ENCODE measurements at regions not wholly inside any gene's neighbourhood (a gene's known extent, or its start where the extent isn't known, plus 50 kb on each side); places are given as distances from the start of the nearest gene placed in this dataset.

GRCh38 chr9:22274477-22274876 is 172.1 kb upstream of the DMRTA1 start:
- in situ Hi-C loops (cut with MboI; ENCODE audit: low sequenced_read_pairs): no loop called here

GRCh38 chr9:22278426-22278825 is 168.2 kb upstream of the DMRTA1 start:
- in situ Hi-C loops (cut with MboI; ENCODE audit: low sequenced_read_pairs): no loop called here

- in situ Hi-C loops (cut with MboI; ENCODE audit: low sequenced_read_pairs): no loop called here
These were observed 167.0 kb upstream of the DMRTA1 start for GRCh38 chr9:22279636-22280035.

- in situ Hi-C loops (cut with MboI; ENCODE audit: low sequenced_read_pairs): no loop called here
These were observed 161.6 kb upstream of the DMRTA1 start for GRCh38 chr9:22285066-22285465.

- in situ Hi-C loops (cut with MboI; ENCODE audit: low sequenced_read_pairs): no loop called here
These were observed 160.0 kb upstream of the DMRTA1 start for GRCh38 chr9:22286661-22287060.

GRCh38 chr9:22288661-22289060 is 158.0 kb upstream of the DMRTA1 start:
- in situ Hi-C loops (cut with MboI; ENCODE audit: low sequenced_read_pairs): no loop called here

- in situ Hi-C loops (cut with MboI; ENCODE audit: low sequenced_read_pairs): no loop called here
These were observed 139.5 kb upstream of the DMRTA1 start for GRCh38 chr9:22307013-22307711.

- in situ Hi-C loops (cut with MboI; ENCODE audit: low sequenced_read_pairs): no loop called here
These were observed 138.4 kb upstream of the DMRTA1 start for GRCh38 chr9:22308177-22308576.

GRCh38 chr9:22316645-22317044 is 130.0 kb upstream of the DMRTA1 start:
- in situ Hi-C loops (cut with MboI; ENCODE audit: low sequenced_read_pairs): no loop called here

GRCh38 chr9:22331533-22331932 is 115.1 kb upstream of the DMRTA1 start:
- in situ Hi-C loops (cut with MboI; ENCODE audit: low sequenced_read_pairs): no loop called here

- in situ Hi-C loops (cut with MboI; ENCODE audit: low sequenced_read_pairs): no loop called here
These were observed 114.4 kb upstream of the DMRTA1 start for GRCh38 chr9:22332202-22332601.

GRCh38 chr9:22337261-22337660 is 109.4 kb upstream of the DMRTA1 start:
- in situ Hi-C loops (cut with MboI; ENCODE audit: low sequenced_read_pairs): no loop called here

- in situ Hi-C loops (cut with MboI; ENCODE audit: low sequenced_read_pairs): no loop called here
These were observed 104.0 kb upstream of the DMRTA1 start for GRCh38 chr9:22342491-22343217.

GRCh38 chr9:22343218-22343611 is 103.4 kb upstream of the DMRTA1 start:
- in situ Hi-C loops (cut with MboI; ENCODE audit: low sequenced_read_pairs): no loop called here

- in situ Hi-C loops (cut with MboI; ENCODE audit: low sequenced_read_pairs): no loop called here
These were observed 91.8 kb upstream of the DMRTA1 start for GRCh38 chr9:22354699-22355384.

GRCh38 chr9:22356985-22357384 is 89.6 kb upstream of the DMRTA1 start:
- in situ Hi-C loops (cut with MboI; ENCODE audit: low sequenced_read_pairs): no loop called here

GRCh38 chr9:22363421-22363887 is 83.2 kb upstream of the DMRTA1 start:
- in situ Hi-C loops (cut with MboI; ENCODE audit: low sequenced_read_pairs): no loop called here

- in situ Hi-C loops (cut with MboI; ENCODE audit: low sequenced_read_pairs): no loop called here
These were observed 73.0 kb upstream of the DMRTA1 start for GRCh38 chr9:22373636-22374035.

- in situ Hi-C loops (cut with MboI; ENCODE audit: low sequenced_read_pairs): no loop called here
These were observed 72.6 kb upstream of the DMRTA1 start for GRCh38 chr9:22374051-22374450.

- in situ Hi-C loops (cut with MboI; ENCODE audit: low sequenced_read_pairs): no loop called here
These were observed 67.4 kb upstream of the DMRTA1 start for GRCh38 chr9:22379272-22379671.

GRCh38 chr9:22381170-22381569 is 65.5 kb upstream of the DMRTA1 start:
- in situ Hi-C loops (cut with MboI; ENCODE audit: low sequenced_read_pairs): no loop called here

GRCh38 chr9:22382331-22382730 is 64.3 kb upstream of the DMRTA1 start:
- in situ Hi-C loops (cut with MboI; ENCODE audit: low sequenced_read_pairs): no loop called here
